ENCODE measurements at regions not wholly inside any gene's neighbourhood (a gene's known extent, or its start where the extent isn't known, plus 50 kb on each side); places are given as distances from the start of the nearest gene placed in this dataset.

DNA sequence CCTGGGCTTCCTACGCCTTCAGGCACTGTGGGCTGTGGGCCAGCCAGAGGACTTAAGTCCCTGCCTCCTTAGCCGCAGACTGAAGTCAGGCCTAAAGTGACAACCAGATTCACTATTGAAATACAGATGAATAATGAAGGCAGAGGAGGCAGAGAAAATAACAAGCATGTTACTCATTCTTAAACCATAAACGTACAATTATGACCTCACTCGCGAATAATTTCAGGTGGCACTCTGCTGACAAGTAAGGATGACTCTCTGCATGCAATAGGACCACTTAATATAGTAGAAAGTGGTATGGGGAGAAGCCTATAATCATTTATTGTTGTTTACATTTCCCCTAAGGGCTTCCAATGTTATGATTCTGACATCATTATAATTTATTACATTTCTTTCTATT is 409.2 kb upstream of the FGF13 start:
- Histone ChIP-seq H3K9me3 (ENCODE audit: severe bottlenecking) (no peaks in the 10 kb centered on the region), H3K27me3 (ENCODE audit: insufficient read depth, poor library complexity, severe bottlenecking) (no peaks in the 10 kb centered on the region), H3K4me1 (ENCODE audit: insufficient read depth, poor library complexity, severe bottlenecking) (no peaks in the 10 kb centered on the region), H3K27ac (ENCODE audit: poor library complexity, severe bottlenecking) (no peak overlapping the region), H3K4me3 (ENCODE audit: severe bottlenecking) (no peak overlapping the region), H3K36me3 (ENCODE audit: low read depth) (no peaks in the 10 kb centered on the region)
- DNase-seq (ENCODE audit: low spot score) (no peak), ATAC-seq (ENCODE audit: low read depth) (peak; percentile 76)
- TF ChIP-seq, protein P1, sequence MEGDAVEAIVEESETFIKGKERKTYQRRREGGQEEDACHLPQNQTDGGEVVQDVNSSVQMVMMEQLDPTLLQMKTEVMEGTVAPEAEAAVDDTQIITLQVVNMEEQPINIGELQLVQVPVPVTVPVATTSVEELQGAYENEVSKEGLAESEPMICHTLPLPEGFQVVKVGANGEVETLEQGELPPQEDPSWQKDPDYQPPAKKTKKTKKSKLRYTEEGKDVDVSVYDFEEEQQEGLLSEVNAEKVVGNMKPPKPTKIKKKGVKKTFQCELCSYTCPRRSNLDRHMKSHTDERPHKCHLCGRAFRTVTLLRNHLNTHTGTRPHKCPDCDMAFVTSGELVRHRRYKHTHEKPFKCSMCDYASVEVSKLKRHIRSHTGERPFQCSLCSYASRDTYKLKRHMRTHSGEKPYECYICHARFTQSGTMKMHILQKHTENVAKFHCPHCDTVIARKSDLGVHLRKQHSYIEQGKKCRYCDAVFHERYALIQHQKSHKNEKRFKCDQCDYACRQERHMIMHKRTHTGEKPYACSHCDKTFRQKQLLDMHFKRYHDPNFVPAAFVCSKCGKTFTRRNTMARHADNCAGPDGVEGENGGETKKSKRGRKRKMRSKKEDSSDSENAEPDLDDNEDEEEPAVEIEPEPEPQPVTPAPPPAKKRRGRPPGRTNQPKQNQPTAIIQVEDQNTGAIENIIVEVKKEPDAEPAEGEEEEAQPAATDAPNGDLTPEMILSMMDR (IDR thresholded peaks at IDR 0.05; ENCODE audit: poor library complexity, severe bottlenecking) = no peak

GRCh38 chrX:139113708-139114107 is 402.2 kb upstream of the FGF13 start:
- H3K27me3 ChIP-seq (ENCODE audit: insufficient read depth, poor library complexity, severe bottlenecking) = no peaks in the 10 kb centered on the region
- H3K27ac ChIP-seq (ENCODE audit: poor library complexity, severe bottlenecking) = no peak overlapping the region
- H3K9me3 ChIP-seq (ENCODE audit: severe bottlenecking) = no peaks in the 10 kb centered on the region
- TF ChIP-seq, protein P1 (IDR thresholded peaks at IDR 0.05; ENCODE audit: poor library complexity, severe bottlenecking) = no peak
- H3K4me1 ChIP-seq (ENCODE audit: insufficient read depth, poor library complexity, severe bottlenecking) = no peaks in the 10 kb centered on the region
- no peak overlapping the region for H3K4me3 ChIP-seq (ENCODE audit: severe bottlenecking)
- DNase-seq (ENCODE audit: low spot score) (no peak), ATAC-seq (ENCODE audit: low read depth) (no peak)
- H3K36me3 ChIP-seq (ENCODE audit: low read depth) = no peaks in the 10 kb centered on the region

- TF ChIP-seq, protein P1 (IDR thresholded peaks at IDR 0.05; ENCODE audit: poor library complexity, severe bottlenecking) = no peak
- H3K4me3 ChIP-seq (ENCODE audit: severe bottlenecking) = no peak overlapping the region
- no peaks in the 10 kb centered on the region for H3K9me3 ChIP-seq (ENCODE audit: severe bottlenecking)
- no peaks in the 10 kb centered on the region for H3K27me3 ChIP-seq (ENCODE audit: insufficient read depth, poor library complexity, severe bottlenecking)
- DNase-seq (ENCODE audit: low spot score) = no peak
- no peaks in the 10 kb centered on the region for H3K36me3 ChIP-seq (ENCODE audit: low read depth)
- no peak overlapping the region for H3K27ac ChIP-seq (ENCODE audit: poor library complexity, severe bottlenecking)
- no peak for ATAC-seq (ENCODE audit: low read depth)
- no peaks in the 10 kb centered on the region for H3K4me1 ChIP-seq (ENCODE audit: insufficient read depth, poor library complexity, severe bottlenecking)
Observed at GRCh38 chrX:139112432-139112831, 400.9 kb upstream of the FGF13 start.

GRCh38 chrX:139106069-139106468 is 394.6 kb upstream of the FGF13 start:
- Histone ChIP-seq H3K27me3 (ENCODE audit: insufficient read depth, poor library complexity, severe bottlenecking) (no peaks in the 10 kb centered on the region), H3K36me3 (ENCODE audit: low read depth) (no peaks in the 10 kb centered on the region), H3K4me3 (ENCODE audit: severe bottlenecking) (no peak overlapping the region), H3K9me3 (ENCODE audit: severe bottlenecking) (no peaks in the 10 kb centered on the region), H3K27ac (ENCODE audit: poor library complexity, severe bottlenecking) (no peak overlapping the region), H3K4me1 (ENCODE audit: insufficient read depth, poor library complexity, severe bottlenecking) (no peaks in the 10 kb centered on the region)
- ATAC-seq (ENCODE audit: low read depth) (0 out of 3 replicates have a peak, but pooled peaks have one; percentile 27), DNase-seq (ENCODE audit: low spot score) (no peak)
- TF ChIP-seq, protein P1 (IDR thresholded peaks at IDR 0.05; ENCODE audit: poor library complexity, severe bottlenecking) = no peak

GRCh38 chrX:139094671-139095592 is 383.4 kb upstream of the FGF13 start:
- ATAC-seq (ENCODE audit: low read depth) = peak; percentile 75; the same call in 2 of the 3 replicates
- Histone ChIP-seq H3K27me3 (ENCODE audit: insufficient read depth, poor library complexity, severe bottlenecking) (no peaks in the 10 kb centered on the region), H3K27ac (ENCODE audit: poor library complexity, severe bottlenecking) (no peak overlapping the region), H3K4me1 (ENCODE audit: insufficient read depth, poor library complexity, severe bottlenecking) (no peaks in the 10 kb centered on the region), H3K36me3 (ENCODE audit: low read depth) (no peaks in the 10 kb centered on the region), H3K4me3 (ENCODE audit: severe bottlenecking) (no peak overlapping the region), H3K9me3 (ENCODE audit: severe bottlenecking) (no peaks in the 10 kb centered on the region)
- TF ChIP-seq, protein P1 (IDR thresholded peaks at IDR 0.05; ENCODE audit: poor library complexity, severe bottlenecking) = no peak
- DNase-seq (ENCODE audit: low spot score) = no peak

All from RWPE2 (cell line).